ENCODE measurements at regions not wholly inside any gene's neighbourhood (a gene's known extent, or its start where the extent isn't known, plus 50 kb on each side); places are given as distances from the start of the nearest gene placed in this dataset.

- Histone ChIP-seq H2AFZ (ENCODE audit: low read depth, low read length, poor library complexity, severe bottlenecking) (no peak overlapping the region), H3K4me1 (ENCODE audit: control insufficient read depth in 1 of 2, insufficient read depth in 2 of 2, low read length in 2 of 2) (no peaks in the 10 kb centered on the region), H4K20me1 (ENCODE audit: insufficient read depth) (no peaks in the 10 kb centered on the region), H3K4me3 (replicated peaks in 1 of 2; ENCODE audit: low read depth in 1 of 2, low read length in 2 of 2) (no peak overlapping the region), H3K27ac (ENCODE audit: low read depth, low read length) (no peak overlapping the region), H3K9ac (ENCODE audit: low read length) (no peak overlapping the region), H3K9me3 (ENCODE audit: control insufficient read depth in 1 of 2, insufficient read depth in 1 of 2, low read depth in 1 of 2, low read length in 2 of 2) (no peaks in the 10 kb centered on the region), H3K4me2 (ENCODE audit: low read length) (no peak overlapping the region), H3K36me3 (ENCODE audit: control insufficient read depth in 1 of 2, insufficient read depth in 2 of 2, low read length in 2 of 2) (no peaks in the 10 kb centered on the region), H3K9me2 (ENCODE audit: insufficient read depth) (no peaks in the 10 kb centered on the region), H3K27me3 (ENCODE audit: insufficient read depth, low read length) (no peaks in the 10 kb centered on the region), H3K79me2 (ENCODE audit: insufficient read depth, low read length) (no peaks in the 10 kb centered on the region)
- BruUV-seq (replicated peaks) = no TSS peak
- ChIA-PET POLR2A (no interaction called here), RAD21 (ENCODE audit: low non-redundant PET in 1 of 2, low total read pairs in 2 of 2, uncharacterized antibody in 2 of 2, unreplicated experiment in 2 of 2) (no interaction called here), CTCF (no interaction called here)
- ATAC-seq (no peak), DNase-seq (ENCODE audit: low read depth, low spot score) (no peak)
- TF ChIP-seq JUND (IDR thresholded peaks at IDR 0.05) (no peak), ATF3 (IDR thresholded peaks at IDR 0.05) (no peak), REST (IDR thresholded peaks at IDR 0.05; ENCODE audit: low read depth) (no peak), TCF7L2 (IDR thresholded peaks at IDR 0.05; ENCODE audit: borderline replicate concordance, extremely low read depth, insufficient read depth, insufficient read length) (no peak)
- intact Hi-C loops (cut with micrococcal nuclease) = no loop called here
Observed at GRCh38 chr7:18166002-18166401, 138.4 kb upstream of the PRPS1L1 start.

GRCh38 chr7:18167815-18168214 lies 140.2 kb upstream of the PRPS1L1 start:
- H3K36me3 ChIP-seq (ENCODE audit: control insufficient read depth in 1 of 2, insufficient read depth in 2 of 2, low read length in 2 of 2) = no peaks in the 10 kb centered on the region
- BruUV-seq (replicated peaks) = no TSS peak
- intact Hi-C loops (cut with micrococcal nuclease) = no loop called here
- DNase-seq (ENCODE audit: low read depth, low spot score) (no peak), ATAC-seq (no peak)
- H3K4me2 ChIP-seq (ENCODE audit: low read length) = no peak overlapping the region
- no peaks in the 10 kb centered on the region for H3K9me2 ChIP-seq (ENCODE audit: insufficient read depth)
- no peaks in the 10 kb centered on the region for H3K9me3 ChIP-seq (ENCODE audit: control insufficient read depth in 1 of 2, insufficient read depth in 1 of 2, low read depth in 1 of 2, low read length in 2 of 2)
- H2AFZ ChIP-seq (ENCODE audit: low read depth, low read length, poor library complexity, severe bottlenecking) = no peak overlapping the region
- H3K4me3 ChIP-seq (replicated peaks in 1 of 2; ENCODE audit: low read depth in 1 of 2, low read length in 2 of 2) = no peak overlapping the region
- no peak overlapping the region for H3K9ac ChIP-seq (ENCODE audit: low read length)
- ChIA-PET CTCF (no interaction called here), POLR2A (no interaction called here), RAD21 (ENCODE audit: low non-redundant PET in 1 of 2, low total read pairs in 2 of 2, uncharacterized antibody in 2 of 2, unreplicated experiment in 2 of 2) (no interaction called here)
- no peaks in the 10 kb centered on the region for H3K4me1 ChIP-seq (ENCODE audit: control insufficient read depth in 1 of 2, insufficient read depth in 2 of 2, low read length in 2 of 2)
- no peaks in the 10 kb centered on the region for H4K20me1 ChIP-seq (ENCODE audit: insufficient read depth)
- H3K27me3 ChIP-seq (ENCODE audit: insufficient read depth, low read length) = no peaks in the 10 kb centered on the region
- no peaks in the 10 kb centered on the region for H3K79me2 ChIP-seq (ENCODE audit: insufficient read depth, low read length)
- H3K27ac ChIP-seq (ENCODE audit: low read depth, low read length) = no peak overlapping the region
- no peak for TF ChIP-seq ZBTB33 (IDR thresholded peaks at IDR 0.05; ENCODE audit: extremely low read depth, insufficient replicate concordance, low read length)
- TF ChIP-seq TCF7L2 (IDR thresholded peaks at IDR 0.05; ENCODE audit: borderline replicate concordance, extremely low read depth, insufficient read depth, insufficient read length) = no peak
- no peak for TF ChIP-seq ZNF274 (IDR thresholded peaks at IDR 0.05; ENCODE audit: low read depth, low read length)
- no peak for TF ChIP-seq POLR2A (IDR thresholded peaks at IDR 0.05; ENCODE audit: borderline replicate concordance, extremely low read depth, insufficient read depth, insufficient read length)
- TF ChIP-seq ZFX (IDR thresholded peaks at IDR 0.05) = no peak
- TF ChIP-seq SP1 (IDR thresholded peaks at IDR 0.05; ENCODE audit: low read depth) = no peak
- TF ChIP-seq MAX (IDR thresholded peaks at IDR 0.05) = no peak
- no peak for TF ChIP-seq EZH2 (IDR thresholded peaks at IDR 0.05)
- no peak for TF ChIP-seq REST (IDR thresholded peaks at IDR 0.05; ENCODE audit: low read depth)
